ENCODE measurements at regions not wholly inside any gene's neighbourhood (a gene's known extent, or its start where the extent isn't known, plus 50 kb on each side); places are given as distances from the start of the nearest gene placed in this dataset.

GRCh38 chr5:13580058-13580457 is 364.4 kb downstream of the DNAH5 start (continued):
- TF ChIP-seq CHD7 (IDR thresholded peaks at IDR 0.05; ENCODE audit: insufficient replicate concordance, low read length), result no peak
- TF ChIP-seq ATF3 (IDR thresholded peaks at IDR 0.05; ENCODE audit: insufficient read depth, low read depth, low read length), result no peak

All from H1 (cell line).